Spleen (tissue), 11 donors: ENCODE measurements at regions not wholly inside any gene's neighbourhood (a gene's known extent, or its start where the extent isn't known, plus 50 kb on each side); places are given as distances from the start of the nearest gene placed in this dataset.

Source experiments
- DNase-seq: peaks from one replicate; pipeline ENCODE4 v3.0.0-alpha.2; 2020
- H3K27ac ChIP-seq, 8 donors: fragments of 200-600 bp; sonication (generic) in 7 of 8; 1 replicate in 4 of 8; 2 replicates in 4 of 8; pipeline versions ENCODE4 v1.5.0 to v1.8.0; 2016 to 2021; ENCODE audit warnings: inconsistent platforms in 4 of 8, mild to moderate bottlenecking in 4 of 8, moderate library complexity in 1 of 8
- H3K27me3 ChIP-seq, 7 donors: fragments of 200-600 bp; sonication (generic) in 6 of 7; replicated peaks in 1 of 7; 1 replicate in 4 of 7; 2 replicates in 3 of 7; pipeline versions ENCODE4 v1.5.0 to v1.8.0; 2016 to 2021; ENCODE audit warnings: inconsistent platforms in 3 of 7, mild to moderate bottlenecking in 1 of 7
- H3K36me3 ChIP-seq, 6 donors: fragments of 200-600 bp; sonication (generic) in 5 of 6; 1 replicate in 4 of 6; 2 replicates in 2 of 6; pipeline versions ENCODE4 v1.5.0 to v1.8.0; 2016 to 2021; ENCODE audit warnings: inconsistent platforms in 2 of 6
- H3K4me1 ChIP-seq, 6 donors: fragments of 200-600 bp; sonication (generic) in 5 of 6; 1 replicate in 3 of 6; 2 replicates in 3 of 6; pipeline versions ENCODE4 v1.5.0 to v1.8.0; 2016 to 2021; ENCODE audit warnings: inconsistent platforms in 3 of 6
- H3K4me3 ChIP-seq, 8 donors: fragments of 200-600 bp; sonication (generic) in 7 of 8; 1 replicate in 4 of 8; 2 replicates in 4 of 8; pipeline versions ENCODE4 v1.5.0 to v1.8.0; 2016 to 2021; ENCODE audit warnings: inconsistent platforms in 4 of 8, mild to moderate bottlenecking in 4 of 8, moderate library complexity in 2 of 8
- H3K9me3 ChIP-seq, 8 donors: fragments of 200-600 bp; sonication (generic) in 7 of 8; 1 replicate in 4 of 8; 2 replicates in 4 of 8; pipeline versions ENCODE4 v1.5.0 to v1.8.0; 2016 to 2021; ENCODE audit warnings: inconsistent platforms in 4 of 8
- POLR2A ChIP-seq, 3 donors: fragments of 450-650 bp; IDR thresholded peaks; one replicate each; pipeline ENCODE4 v1.5.1; 2017; ENCODE audit warnings: antibody characterized with exemption in 3 of 3, mild to moderate bottlenecking in 1 of 3
- POLR2AphosphoS5 ChIP-seq, 3 donors: sonication (generic); formaldehyde crosslinking; IDR thresholded peaks; one replicate each; pipeline ENCODE4 v1.5.1; 2017; ENCODE audit warnings: antibody characterized with exemption in 3 of 3
- WGBS, 5 donors: extraction: QIAGEN DNeasy Blood & Tissue Kit in 3 of 5; methylation state at CpG; one replicate each; pipeline versions ENCODE4 v1.1.5 to v1.1.7; 2013 to 2018; 5-methylcytosine and 5-hydroxymethylcytosine counted together
- intact Hi-C: fragments of 100-400 bp; cut with DNase I; formaldehyde crosslinking; loops from one replicate; pipeline ENCODE4 v1.15.0; 2023; ENCODE audit warnings: low total_unique reads
- TF ChIP-seq, protein P1 (sequence below), 11 experiments: fragments of 200-600 bp in 7 of 11; fragments of 450-650 bp in 4 of 11; sonication (generic) in 4 of 11; IDR thresholded peaks in 8 of 11; conservative IDR thresholded peaks in 3 of 11; 1 replicate in 7 of 11; 2 replicates in 4 of 11; pipeline versions ENCODE4 v1.4.0 to v1.8.0; 2016 to 2021; ENCODE audit warnings: antibody characterized with exemption in 11 of 11, inconsistent platforms in 4 of 11, mild to moderate bottlenecking in 1 of 11
- donor health status: healthy with polysubstance abuse.
- donor health status: DM: no; HTN: no; CAD: no; lungs with moderate emphysema.
- donor health status: DM: no; HTN: no; CAD: no.
- donor health status: Bipolar disorder and iron deficiency.
- donor health status: healthy.
- donor health status: DM: no; HTN: no; CAD: no.
- donor health status: DM: yes; HTN: yes; CAD: no.

DNA sequence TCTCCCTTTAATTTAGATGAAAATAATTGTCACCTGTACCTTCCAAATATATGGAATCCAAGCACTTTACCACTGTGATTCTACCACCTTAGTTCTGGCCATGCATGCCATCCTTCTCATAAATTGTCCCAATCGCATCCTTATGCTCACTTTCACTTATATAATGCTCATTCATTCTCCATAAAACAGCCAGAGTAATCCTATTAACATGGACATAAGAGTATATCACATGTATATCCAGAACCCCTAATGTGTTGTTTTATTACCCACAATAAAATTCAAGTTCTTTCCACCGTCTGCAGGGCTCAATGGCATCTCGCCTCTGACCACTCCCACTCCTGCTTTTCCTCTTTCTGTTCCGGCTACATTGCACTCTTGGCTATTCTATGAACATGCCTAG lies 597.5 kb upstream of the MIR17HG start:
- Histone ChIP-seq H3K27me3 (no peaks in the 10 kb centered on the region), H3K4me1 (no peaks in the 10 kb centered on the region), H3K36me3 (no peaks in the 10 kb centered on the region), H3K9me3 (no peaks in the 10 kb centered on the region), H3K4me3 (no peak overlapping the region), H3K27ac (no peak overlapping the region)
- DNase-seq = no peak
- intact Hi-C loops = no loop called here
- TF ChIP-seq POLR2AphosphoS5 (IDR thresholded peaks at IDR 0.05) (no peak), POLR2A (IDR thresholded peaks at IDR 0.05) (no peak)
- TF ChIP-seq, protein P1, sequence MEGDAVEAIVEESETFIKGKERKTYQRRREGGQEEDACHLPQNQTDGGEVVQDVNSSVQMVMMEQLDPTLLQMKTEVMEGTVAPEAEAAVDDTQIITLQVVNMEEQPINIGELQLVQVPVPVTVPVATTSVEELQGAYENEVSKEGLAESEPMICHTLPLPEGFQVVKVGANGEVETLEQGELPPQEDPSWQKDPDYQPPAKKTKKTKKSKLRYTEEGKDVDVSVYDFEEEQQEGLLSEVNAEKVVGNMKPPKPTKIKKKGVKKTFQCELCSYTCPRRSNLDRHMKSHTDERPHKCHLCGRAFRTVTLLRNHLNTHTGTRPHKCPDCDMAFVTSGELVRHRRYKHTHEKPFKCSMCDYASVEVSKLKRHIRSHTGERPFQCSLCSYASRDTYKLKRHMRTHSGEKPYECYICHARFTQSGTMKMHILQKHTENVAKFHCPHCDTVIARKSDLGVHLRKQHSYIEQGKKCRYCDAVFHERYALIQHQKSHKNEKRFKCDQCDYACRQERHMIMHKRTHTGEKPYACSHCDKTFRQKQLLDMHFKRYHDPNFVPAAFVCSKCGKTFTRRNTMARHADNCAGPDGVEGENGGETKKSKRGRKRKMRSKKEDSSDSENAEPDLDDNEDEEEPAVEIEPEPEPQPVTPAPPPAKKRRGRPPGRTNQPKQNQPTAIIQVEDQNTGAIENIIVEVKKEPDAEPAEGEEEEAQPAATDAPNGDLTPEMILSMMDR (IDR thresholded peaks at IDR 0.05 in 8 of 11, conservative IDR thresholded peaks at IDR 0.05 in 3 of 11) = no peak
- WGBS, 5 donors = 81 to 92% (median 88%) methylated on average over 4 of the region's 4 CpGs

DNA sequence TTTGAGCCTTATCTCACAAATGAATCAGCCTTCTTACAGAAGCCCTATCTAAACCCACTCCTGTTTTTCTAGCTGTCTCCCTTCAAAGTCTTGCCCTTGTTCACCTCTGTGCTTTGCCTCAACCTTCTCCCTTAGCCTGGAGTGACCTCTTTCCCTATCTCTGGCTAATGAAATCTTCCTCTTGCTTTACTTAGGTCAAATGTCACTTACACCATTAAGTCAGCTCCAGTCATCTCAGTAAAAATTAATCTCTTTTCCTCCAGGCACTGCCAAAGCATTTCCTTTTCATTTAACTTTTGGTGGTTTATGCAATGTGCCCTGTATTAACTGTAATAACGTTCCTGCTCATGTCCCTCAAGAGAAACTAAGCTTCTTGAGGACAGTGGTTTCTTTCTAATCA lies 596.5 kb upstream of the MIR17HG start:
- intact Hi-C loops = no loop called here

DNA sequence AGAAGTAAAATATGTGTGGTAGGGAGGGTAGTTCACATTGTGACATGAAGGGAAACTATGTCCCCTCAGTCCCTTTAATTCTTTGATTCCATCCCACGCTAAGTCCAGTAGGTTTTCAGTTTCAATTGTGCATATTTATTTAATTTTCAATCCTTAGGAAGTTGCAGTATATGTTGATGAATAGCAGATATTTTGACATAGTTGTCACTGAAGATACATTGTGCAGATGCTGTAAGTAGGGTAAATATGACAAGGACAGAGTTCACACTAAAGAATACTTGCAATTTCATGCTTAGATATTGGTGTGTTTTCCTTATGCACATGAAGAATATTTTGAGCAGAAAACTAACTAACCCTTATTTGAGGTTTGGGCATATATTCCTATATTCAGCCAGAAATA lies 595.4 kb upstream of the MIR17HG start:
- WGBS, 5 donors = 65 to 90% (median 76%) methylated on average over 1 of the region's 1 CpG

More for the DNA sequence above, 596.5 kb upstream of the MIR17HG start:
- Histone ChIP-seq H3K27ac (no peak overlapping the region), H3K4me1 (no peaks in the 10 kb centered on the region), H3K36me3 (no peaks in the 10 kb centered on the region), H3K27me3 (no peaks in the 10 kb centered on the region), H3K4me3 (no peak overlapping the region), H3K9me3 (no peaks in the 10 kb centered on the region)
- 0 to 11% (median 5%) methylated on average over 1 of the region's 1 CpG for WGBS, 5 donors
- no peak for DNase-seq
- TF ChIP-seq, protein P1 (IDR thresholded peaks at IDR 0.05 in 8 of 11, conservative IDR thresholded peaks at IDR 0.05 in 3 of 11) = no peak
- TF ChIP-seq POLR2AphosphoS5 (IDR thresholded peaks at IDR 0.05) = no peak
- TF ChIP-seq POLR2A (IDR thresholded peaks at IDR 0.05) = no peak

DNA sequence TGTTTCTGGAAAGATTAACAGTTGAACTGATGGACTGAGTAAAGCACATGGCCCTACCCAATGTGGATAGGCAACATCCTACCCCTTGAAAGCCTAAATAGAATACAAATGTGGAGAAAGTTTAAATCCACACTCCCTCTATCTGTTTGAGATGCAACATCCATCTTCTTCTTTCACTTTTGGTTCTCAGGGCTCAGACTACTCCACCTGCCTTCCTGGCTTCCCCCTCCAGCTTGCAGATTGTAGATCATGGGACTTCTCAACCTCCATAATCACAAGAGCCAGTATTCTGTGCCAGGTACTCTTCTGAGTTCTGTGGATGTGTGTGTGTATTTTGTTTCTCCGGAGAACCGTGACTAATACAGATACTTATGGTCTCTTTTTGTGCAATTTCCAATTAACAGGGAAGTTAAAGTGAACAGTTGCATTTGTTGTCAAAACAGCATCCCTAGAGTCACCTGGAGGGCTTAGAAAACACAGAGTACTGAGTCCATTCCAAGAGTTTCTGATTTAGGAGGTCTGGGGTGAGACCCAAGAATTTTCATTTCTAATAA lies 590.3 kb upstream of the MIR17HG start:
- intact Hi-C loops = no loop called here
- Histone ChIP-seq H3K4me3 (no peak overlapping the region), H3K27ac (no peak overlapping the region), H3K36me3 (no peaks in the 10 kb centered on the region), H3K4me1 (no peaks in the 10 kb centered on the region), H3K9me3 (no peaks in the 10 kb centered on the region), H3K27me3 (no peaks in the 10 kb centered on the region)
- DNase-seq = no peak
- 84 to 92% (median 90%) methylated on average over 2 of the region's 2 CpGs for WGBS, 5 donors
- TF ChIP-seq, protein P1 (IDR thresholded peaks at IDR 0.05 in 8 of 11, conservative IDR thresholded peaks at IDR 0.05 in 3 of 11) = no peak
- TF ChIP-seq POLR2A (IDR thresholded peaks at IDR 0.05) (no peak), POLR2AphosphoS5 (IDR thresholded peaks at IDR 0.05) (no peak)

More for the DNA sequence above, 595.4 kb upstream of the MIR17HG start:
- intact Hi-C loops = no loop called here
- DNase-seq = no peak
- Histone ChIP-seq H3K9me3 (no peaks in the 10 kb centered on the region), H3K36me3 (no peaks in the 10 kb centered on the region), H3K27ac (no peak overlapping the region), H3K4me3 (no peak overlapping the region), H3K4me1 (no peaks in the 10 kb centered on the region), H3K27me3 (no peaks in the 10 kb centered on the region)
- TF ChIP-seq POLR2A (IDR thresholded peaks at IDR 0.05) = no peak
- TF ChIP-seq POLR2AphosphoS5 (IDR thresholded peaks at IDR 0.05) = no peak
- TF ChIP-seq, protein P1 (IDR thresholded peaks at IDR 0.05 in 8 of 11, conservative IDR thresholded peaks at IDR 0.05 in 3 of 11) = no peak
